ENCODE measurements at regions not wholly inside any gene's neighbourhood (a gene's known extent, or its start where the extent isn't known, plus 50 kb on each side); places are given as distances from the start of the nearest gene placed in this dataset.

GRCh38 chr20:43316271-43316670, 126.6 kb upstream of the PTPRT start:
- no peaks in the 10 kb centered on the region for H3K36me3 Mint-ChIP-seq (ENCODE audit: low read depth)
- no peaks in the 10 kb centered on the region for H3K4me1 Mint-ChIP-seq (ENCODE audit: low read depth)
- H3K4me3 Mint-ChIP-seq, result no peak overlapping the region
- no peaks in the 10 kb centered on the region for H3K9me3 Mint-ChIP-seq
- no peak overlapping the region for H3K27ac Mint-ChIP-seq
- no peaks in the 10 kb centered on the region for H3K27me3 Mint-ChIP-seq
- DNase-seq, result no peak

GRCh38 chr20:43309266-43309665, 119.6 kb upstream of the PTPRT start:
- no peak overlapping the region for H3K4me3 Mint-ChIP-seq

GRCh38 chr20:43306837-43307236, 117.1 kb upstream of the PTPRT start:
- no peaks in the 10 kb centered on the region for H3K4me1 Mint-ChIP-seq (ENCODE audit: low read depth)
- H3K27me3 Mint-ChIP-seq, result peaks cover 2% of the 10 kb centered on the region
- H3K36me3 Mint-ChIP-seq (ENCODE audit: low read depth), result no peaks in the 10 kb centered on the region
- peaks cover 5% of the 10 kb centered on the region for H3K9me3 Mint-ChIP-seq
- no peak overlapping the region for H3K27ac Mint-ChIP-seq
- H3K4me3 Mint-ChIP-seq, result no peak overlapping the region
- DNase-seq, result no peak

More at GRCh38 chr20:43309266-43309665, 119.6 kb upstream of the PTPRT start:
- no peak for DNase-seq
- Mint-ChIP-seq H3K9me3 (peaks cover 5% of the 10 kb centered on the region), H3K27ac (no peak overlapping the region), H3K4me1 (ENCODE audit: low read depth) (no peaks in the 10 kb centered on the region), H3K36me3 (ENCODE audit: low read depth) (no peaks in the 10 kb centered on the region), H3K27me3 (no peaks in the 10 kb centered on the region)

- no peak for DNase-seq
- Mint-ChIP-seq H3K36me3 (ENCODE audit: low read depth) (no peaks in the 10 kb centered on the region), H3K4me1 (ENCODE audit: low read depth) (no peaks in the 10 kb centered on the region), H3K27ac (no peak overlapping the region), H3K9me3 (peaks cover 5% of the 10 kb centered on the region), H3K27me3 (peaks cover 3% of the 10 kb centered on the region), H3K4me3 (no peak overlapping the region)
Measured at GRCh38 chr20:43305749-43306148, 116.0 kb upstream of the PTPRT start.

DNA sequence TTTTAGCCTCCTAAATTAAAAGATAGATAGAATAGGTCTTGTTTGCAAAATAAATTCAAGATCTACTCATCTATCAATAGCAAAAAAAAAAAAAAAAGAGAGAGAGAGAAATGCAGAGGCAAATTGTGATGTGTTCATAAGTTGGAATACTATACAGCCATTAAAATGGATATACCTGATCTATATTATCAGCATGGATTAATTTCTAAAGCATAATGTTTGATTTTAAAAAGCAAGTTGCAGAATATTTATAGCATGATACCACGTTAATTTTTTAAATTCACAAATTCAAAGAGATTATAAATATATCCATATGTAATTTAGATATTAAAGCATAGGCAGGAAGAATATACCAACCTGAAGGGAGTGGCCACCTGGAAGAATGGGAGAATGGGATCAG, 114.9 kb upstream of the PTPRT start:
- Mint-ChIP-seq H3K27ac (no peak overlapping the region), H3K9me3 (peaks cover 5% of the 10 kb centered on the region), H3K27me3 (peaks cover 3% of the 10 kb centered on the region), H3K36me3 (ENCODE audit: low read depth) (no peaks in the 10 kb centered on the region), H3K4me3 (no peak overlapping the region), H3K4me1 (ENCODE audit: low read depth) (no peaks in the 10 kb centered on the region)
- DNase-seq, result no peak

DNA sequence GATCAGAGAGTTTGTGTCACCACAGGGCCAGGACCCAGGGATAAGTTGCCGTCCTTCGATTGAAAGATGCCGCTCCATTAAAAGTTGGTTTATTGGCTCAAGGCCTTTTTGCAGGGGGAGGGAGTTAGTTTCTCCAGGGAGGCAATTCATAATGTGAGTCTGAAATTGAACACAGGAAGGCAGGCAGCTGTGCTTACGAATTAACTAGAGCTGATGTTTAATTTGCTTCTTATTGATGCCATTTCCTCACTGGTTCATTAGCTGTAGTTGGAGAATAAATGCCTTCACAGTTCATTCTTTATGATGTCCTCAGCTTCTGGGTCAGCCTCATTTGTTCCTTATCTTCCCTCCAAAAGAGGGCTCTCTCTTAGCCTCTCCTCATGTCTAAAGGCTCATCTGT, 113.2 kb upstream of the PTPRT start:
- H3K27me3 Mint-ChIP-seq, result peaks cover 3% of the 10 kb centered on the region
- DNase-seq, result no peak
- no peak overlapping the region for H3K27ac Mint-ChIP-seq
- H3K36me3 Mint-ChIP-seq (ENCODE audit: low read depth), result no peaks in the 10 kb centered on the region
- no peak overlapping the region for H3K4me3 Mint-ChIP-seq
- no peaks in the 10 kb centered on the region for H3K4me1 Mint-ChIP-seq (ENCODE audit: low read depth)
- peaks cover 1% of the 10 kb centered on the region for H3K9me3 Mint-ChIP-seq

- Mint-ChIP-seq H3K4me3 (no peak overlapping the region), H3K27ac (no peak overlapping the region), H3K36me3 (ENCODE audit: low read depth) (no peaks in the 10 kb centered on the region), H3K9me3 (no peaks in the 10 kb centered on the region), H3K4me1 (ENCODE audit: low read depth) (no peaks in the 10 kb centered on the region), H3K27me3 (peaks cover 3% of the 10 kb centered on the region)
- no peak for DNase-seq
Measured at GRCh38 chr20:43300901-43301300, 111.2 kb upstream of the PTPRT start.

DNA sequence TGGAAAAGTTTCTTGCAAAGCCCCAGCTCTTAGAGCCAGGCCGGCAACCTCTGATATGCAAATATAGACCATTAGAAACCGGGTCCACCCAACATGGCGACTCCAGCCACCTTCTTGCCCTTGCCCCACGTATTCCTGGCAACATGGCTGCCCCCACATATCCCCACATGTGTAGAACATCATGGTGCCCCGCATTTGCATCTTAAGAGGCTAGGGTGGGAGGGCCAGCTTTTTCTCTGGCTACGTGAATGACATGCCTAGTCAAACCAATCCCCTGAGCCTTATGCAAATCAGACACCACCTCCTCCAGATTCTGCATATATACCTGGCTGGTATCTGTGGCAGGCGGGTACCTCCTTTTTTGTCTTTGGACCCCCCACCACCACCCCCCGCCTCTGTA, 106.1 kb upstream of the PTPRT start:
- Mint-ChIP-seq H3K27me3 (no peaks in the 10 kb centered on the region), H3K9me3 (peaks cover 4% of the 10 kb centered on the region), H3K36me3 (ENCODE audit: low read depth) (no peaks in the 10 kb centered on the region), H3K27ac (no peak overlapping the region), H3K4me3 (no peak overlapping the region), H3K4me1 (ENCODE audit: low read depth) (no peaks in the 10 kb centered on the region)
- no peak for DNase-seq

GRCh38 chr20:43295263-43295662, 105.6 kb upstream of the PTPRT start:
- Mint-ChIP-seq H3K4me1 (ENCODE audit: low read depth) (no peaks in the 10 kb centered on the region), H3K27me3 (no peaks in the 10 kb centered on the region), H3K9me3 (peaks cover 4% of the 10 kb centered on the region), H3K27ac (no peak overlapping the region), H3K36me3 (ENCODE audit: low read depth) (no peaks in the 10 kb centered on the region), H3K4me3 (no peak overlapping the region)
- no peak for DNase-seq

- Mint-ChIP-seq H3K36me3 (ENCODE audit: low read depth) (no peaks in the 10 kb centered on the region), H3K27me3 (no peaks in the 10 kb centered on the region), H3K4me3 (no peak overlapping the region), H3K9me3 (peaks cover 4% of the 10 kb centered on the region), H3K27ac (no peak overlapping the region), H3K4me1 (ENCODE audit: low read depth) (no peaks in the 10 kb centered on the region)
- no peak for DNase-seq
Measured at GRCh38 chr20:43294031-43294430, 104.3 kb upstream of the PTPRT start.

- DNase-seq, result no peak
- Mint-ChIP-seq H3K9me3 (peaks cover 4% of the 10 kb centered on the region), H3K4me1 (ENCODE audit: low read depth) (no peaks in the 10 kb centered on the region), H3K4me3 (no peak overlapping the region), H3K27me3 (no peaks in the 10 kb centered on the region), H3K27ac (no peak overlapping the region), H3K36me3 (ENCODE audit: low read depth) (no peaks in the 10 kb centered on the region)
Measured at GRCh38 chr20:43293068-43293786, 103.5 kb upstream of the PTPRT start.

- DNase-seq, result no peak
- Mint-ChIP-seq H3K4me1 (ENCODE audit: low read depth) (no peaks in the 10 kb centered on the region), H3K27ac (no peak overlapping the region), H3K9me3 (peaks cover 4% of the 10 kb centered on the region), H3K4me3 (no peak overlapping the region), H3K36me3 (ENCODE audit: low read depth) (no peaks in the 10 kb centered on the region), H3K27me3 (peaks cover 4% of the 10 kb centered on the region)
Measured at GRCh38 chr20:43292222-43292621, 102.5 kb upstream of the PTPRT start.

DNA sequence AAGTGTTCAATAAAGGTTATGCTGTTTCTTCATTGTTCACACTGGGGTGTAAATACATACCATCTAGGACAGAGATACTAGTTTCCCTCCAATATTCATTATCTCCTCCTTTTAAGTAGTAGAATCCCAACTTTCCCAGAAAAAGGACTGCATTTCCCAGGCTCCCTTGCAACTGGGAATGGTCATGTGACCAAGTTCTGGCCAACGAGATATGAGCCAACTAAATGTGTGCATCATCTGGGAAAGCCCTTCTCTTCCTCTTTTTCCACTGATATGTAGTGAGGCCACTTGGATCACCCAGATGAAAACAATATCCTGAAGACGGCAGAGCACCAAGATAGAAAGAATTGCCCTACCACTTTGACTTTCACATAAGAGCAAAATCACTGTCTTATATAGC, 97.9 kb upstream of the PTPRT start:
- Mint-ChIP-seq H3K4me1 (ENCODE audit: low read depth) (peaks cover 4% of the 10 kb centered on the region), H3K36me3 (ENCODE audit: low read depth) (no peaks in the 10 kb centered on the region), H3K27ac (no peak overlapping the region), H3K9me3 (no peaks in the 10 kb centered on the region), H3K27me3 (peaks cover 21% of the 10 kb centered on the region), H3K4me3 (no peak overlapping the region)
- no peak for DNase-seq

- H3K36me3 Mint-ChIP-seq (ENCODE audit: low read depth), result no peaks in the 10 kb centered on the region
- peaks cover 38% of the 10 kb centered on the region for H3K27me3 Mint-ChIP-seq
- DNase-seq, result no peak
- peaks cover 4% of the 10 kb centered on the region for H3K4me1 Mint-ChIP-seq (ENCODE audit: low read depth)
- no peak overlapping the region for H3K4me3 Mint-ChIP-seq
- no peak overlapping the region for H3K27ac Mint-ChIP-seq
- no peaks in the 10 kb centered on the region for H3K9me3 Mint-ChIP-seq
Measured at GRCh38 chr20:43285170-43285569, 95.5 kb upstream of the PTPRT start.

DNA sequence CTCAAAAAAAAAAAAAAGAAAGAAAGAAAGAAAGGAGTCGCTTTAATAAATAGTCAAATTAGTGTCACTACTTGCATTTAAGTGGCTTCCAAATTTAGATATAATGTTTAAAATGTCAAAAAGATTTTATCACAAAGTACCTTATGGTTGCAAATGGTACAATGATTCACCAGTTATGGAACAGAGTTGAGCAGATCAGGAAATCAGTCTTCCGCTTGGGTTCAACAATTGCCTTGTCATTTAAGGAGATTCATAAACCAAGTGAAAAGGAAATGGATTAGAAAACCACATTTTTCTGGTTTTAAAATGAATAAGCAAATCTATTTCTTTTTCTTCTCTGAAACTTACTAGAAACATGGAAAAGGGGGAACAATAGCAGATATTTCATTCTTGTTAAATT, 94.8 kb upstream of the PTPRT start:
- Mint-ChIP-seq H3K27me3 (peaks cover 38% of the 10 kb centered on the region), H3K4me1 (ENCODE audit: low read depth) (peaks cover 4% of the 10 kb centered on the region), H3K4me3 (no peak overlapping the region), H3K9me3 (no peaks in the 10 kb centered on the region), H3K27ac (no peak overlapping the region), H3K36me3 (ENCODE audit: low read depth) (no peaks in the 10 kb centered on the region)
- no peak for DNase-seq

- DNase-seq, result no peak
- H3K4me3 Mint-ChIP-seq, result no peak overlapping the region
- no peaks in the 10 kb centered on the region for H3K9me3 Mint-ChIP-seq
- peaks cover 38% of the 10 kb centered on the region for H3K27me3 Mint-ChIP-seq
- peaks cover 4% of the 10 kb centered on the region for H3K4me1 Mint-ChIP-seq (ENCODE audit: low read depth)
- H3K36me3 Mint-ChIP-seq (ENCODE audit: low read depth), result no peaks in the 10 kb centered on the region
- H3K27ac Mint-ChIP-seq, result no peak overlapping the region
Measured at GRCh38 chr20:43283126-43283525, 93.4 kb upstream of the PTPRT start.

Measured in activated T-cell treated with anti-CD3 and anti-CD28 coated beads, Interleukin-2, amount 50 U/mL, for 24 hours (primary cell).